ENCODE measurements at regions not wholly inside any gene's neighbourhood (a gene's known extent, or its start where the extent isn't known, plus 50 kb on each side); places are given as distances from the start of the nearest gene placed in this dataset.

- TF ChIP-seq ZNF114 (tag by site-specific recombination; IDR thresholded peaks at IDR 0.05) (no peak), CTCF (tag by site-specific recombination; IDR thresholded peaks at IDR 0.05) (no peak), ZNF221 (tag by site-specific recombination; IDR thresholded peaks at IDR 0.05; ENCODE audit: borderline replicate concordance) (no peak)
These were observed 138.4 kb upstream of the FRMD6 start for GRCh38 chr14:51513281-51513680.
